ENCODE measurements at regions not wholly inside any gene's neighbourhood (a gene's known extent, or its start where the extent isn't known, plus 50 kb on each side); places are given as distances from the start of the nearest gene placed in this dataset.

DNA sequence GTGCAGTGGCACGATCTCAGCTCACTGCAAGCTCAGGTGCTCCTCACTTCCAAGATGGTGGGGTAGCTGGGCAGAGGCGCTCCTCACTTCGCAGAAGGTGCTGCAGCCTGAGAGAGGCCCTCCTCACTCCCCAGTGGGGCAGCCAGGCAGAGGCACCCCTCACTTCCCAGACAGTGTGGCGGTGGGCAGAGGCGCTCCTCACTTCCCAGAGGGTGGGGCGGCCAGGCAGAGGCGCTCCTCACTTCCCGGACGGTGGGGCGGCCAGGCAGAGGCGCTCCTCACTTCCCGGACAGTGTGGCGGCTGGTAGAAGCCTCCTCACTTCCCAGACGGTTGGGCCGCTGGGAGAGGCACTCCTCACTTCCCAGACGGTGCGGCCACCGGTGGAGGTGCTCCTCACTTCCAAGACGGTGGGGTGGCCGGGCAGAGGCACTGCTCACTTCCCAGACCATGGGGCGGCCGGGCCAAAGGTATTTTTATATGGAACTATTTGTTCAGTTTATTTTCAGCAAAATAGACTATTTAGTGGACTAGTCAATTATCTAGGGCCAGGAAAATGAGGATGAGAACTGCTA is 57.7 kb upstream of the PPP1R9A start (continued):
- TF ChIP-seq ZSCAN29 (IDR thresholded peaks at IDR 0.05) (no peak), ZNF24 (IDR thresholded peaks at IDR 0.05) (no peak), SREBF2 (IDR thresholded peaks at IDR 0.05; ENCODE audit: low read length) (no peak), CHD2 (IDR thresholded peaks at IDR 0.05; ENCODE audit: borderline replicate concordance, low read depth, low read length) (no peak)
- TF ChIP-seq, protein P1, sequence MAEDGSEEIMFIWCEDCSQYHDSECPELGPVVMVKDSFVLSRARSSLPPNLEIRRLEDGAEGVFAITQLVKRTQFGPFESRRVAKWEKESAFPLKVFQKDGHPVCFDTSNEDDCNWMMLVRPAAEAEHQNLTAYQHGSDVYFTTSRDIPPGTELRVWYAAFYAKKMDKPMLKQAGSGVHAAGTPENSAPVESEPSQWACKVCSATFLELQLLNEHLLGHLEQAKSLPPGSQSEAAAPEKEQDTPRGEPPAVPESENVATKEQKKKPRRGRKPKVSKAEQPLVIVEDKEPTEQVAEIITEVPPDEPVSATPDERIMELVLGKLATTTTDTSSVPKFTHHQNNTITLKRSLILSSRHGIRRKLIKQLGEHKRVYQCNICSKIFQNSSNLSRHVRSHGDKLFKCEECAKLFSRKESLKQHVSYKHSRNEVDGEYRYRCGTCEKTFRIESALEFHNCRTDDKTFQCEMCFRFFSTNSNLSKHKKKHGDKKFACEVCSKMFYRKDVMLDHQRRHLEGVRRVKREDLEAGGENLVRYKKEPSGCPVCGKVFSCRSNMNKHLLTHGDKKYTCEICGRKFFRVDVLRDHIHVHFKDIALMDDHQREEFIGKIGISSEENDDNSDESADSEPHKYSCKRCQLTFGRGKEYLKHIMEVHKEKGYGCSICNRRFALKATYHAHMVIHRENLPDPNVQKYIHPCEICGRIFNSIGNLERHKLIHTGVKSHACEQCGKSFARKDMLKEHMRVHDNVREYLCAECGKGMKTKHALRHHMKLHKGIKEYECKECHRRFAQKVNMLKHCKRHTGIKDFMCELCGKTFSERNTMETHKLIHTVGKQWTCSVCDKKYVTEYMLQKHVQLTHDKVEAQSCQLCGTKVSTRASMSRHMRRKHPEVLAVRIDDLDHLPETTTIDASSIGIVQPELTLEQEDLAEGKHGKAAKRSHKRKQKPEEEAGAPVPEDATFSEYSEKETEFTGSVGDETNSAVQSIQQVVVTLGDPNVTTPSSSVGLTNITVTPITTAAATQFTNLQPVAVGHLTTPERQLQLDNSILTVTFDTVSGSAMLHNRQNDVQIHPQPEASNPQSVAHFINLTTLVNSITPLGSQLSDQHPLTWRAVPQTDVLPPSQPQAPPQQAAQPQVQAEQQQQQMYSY (CRISPR knock-in tag; IDR thresholded peaks at IDR 0.05) = no peak
- TF ChIP-seq, protein P2, sequence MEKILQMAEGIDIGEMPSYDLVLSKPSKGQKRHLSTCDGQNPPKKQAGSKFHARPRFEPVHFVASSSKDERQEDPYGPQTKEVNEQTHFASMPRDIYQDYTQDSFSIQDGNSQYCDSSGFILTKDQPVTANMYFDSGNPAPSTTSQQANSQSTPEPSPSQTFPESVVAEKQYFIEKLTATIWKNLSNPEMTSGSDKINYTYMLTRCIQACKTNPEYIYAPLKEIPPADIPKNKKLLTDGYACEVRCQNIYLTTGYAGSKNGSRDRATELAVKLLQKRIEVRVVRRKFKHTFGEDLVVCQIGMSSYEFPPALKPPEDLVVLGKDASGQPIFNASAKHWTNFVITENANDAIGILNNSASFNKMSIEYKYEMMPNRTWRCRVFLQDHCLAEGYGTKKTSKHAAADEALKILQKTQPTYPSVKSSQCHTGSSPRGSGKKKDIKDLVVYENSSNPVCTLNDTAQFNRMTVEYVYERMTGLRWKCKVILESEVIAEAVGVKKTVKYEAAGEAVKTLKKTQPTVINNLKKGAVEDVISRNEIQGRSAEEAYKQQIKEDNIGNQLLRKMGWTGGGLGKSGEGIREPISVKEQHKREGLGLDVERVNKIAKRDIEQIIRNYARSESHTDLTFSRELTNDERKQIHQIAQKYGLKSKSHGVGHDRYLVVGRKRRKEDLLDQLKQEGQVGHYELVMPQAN (conservative IDR thresholded peaks at IDR 0.05) = no peak
- TF ChIP-seq, protein P3, sequence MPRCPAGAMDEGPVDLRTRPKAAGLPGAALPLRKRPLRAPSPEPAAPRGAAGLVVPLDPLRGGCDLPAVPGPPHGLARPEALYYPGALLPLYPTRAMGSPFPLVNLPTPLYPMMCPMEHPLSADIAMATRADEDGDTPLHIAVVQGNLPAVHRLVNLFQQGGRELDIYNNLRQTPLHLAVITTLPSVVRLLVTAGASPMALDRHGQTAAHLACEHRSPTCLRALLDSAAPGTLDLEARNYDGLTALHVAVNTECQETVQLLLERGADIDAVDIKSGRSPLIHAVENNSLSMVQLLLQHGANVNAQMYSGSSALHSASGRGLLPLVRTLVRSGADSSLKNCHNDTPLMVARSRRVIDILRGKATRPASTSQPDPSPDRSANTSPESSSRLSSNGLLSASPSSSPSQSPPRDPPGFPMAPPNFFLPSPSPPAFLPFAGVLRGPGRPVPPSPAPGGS (IDR thresholded peaks at IDR 0.05; ENCODE audit: borderline replicate concordance, insufficient read depth, low read depth, low read length, poor library complexity, severe bottlenecking) = no peak
- TF ChIP-seq, protein P4, sequence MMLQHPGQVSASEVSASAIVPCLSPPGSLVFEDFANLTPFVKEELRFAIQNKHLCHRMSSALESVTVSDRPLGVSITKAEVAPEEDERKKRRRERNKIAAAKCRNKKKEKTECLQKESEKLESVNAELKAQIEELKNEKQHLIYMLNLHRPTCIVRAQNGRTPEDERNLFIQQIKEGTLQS (IDR thresholded peaks at IDR 0.05; ENCODE audit: borderline replicate concordance, extremely low read depth, low read depth, low read length) = no peak

Measured in GM12878 (cell line).